Left ventricle myocardium inferior (tissue), 1 donor: ENCODE measurements at regions not wholly inside any gene's neighbourhood (a gene's known extent, or its start where the extent isn't known, plus 50 kb on each side); places are given as distances from the start of the nearest gene placed in this dataset.

Experiments
- DNase-seq: peaks from one replicate; pipeline ENCODE4 v3.0.0-alpha.2; 2020
- H3K27ac ChIP-seq: fragments of 200-600 bp; replicated peaks from 2 replicates; pipeline ENCODE4 v1.8.0; 2021
- H3K27me3 ChIP-seq: fragments of 200-600 bp; 2 replicates; pipeline ENCODE4 v1.8.0; 2021; ENCODE audit warnings: low read depth
- H3K36me3 ChIP-seq: fragments of 200-600 bp; 2 replicates; pipeline ENCODE4 v1.8.0; 2021
- H3K4me1 ChIP-seq: fragments of 200-600 bp; 2 replicates; pipeline ENCODE4 v1.8.0; 2021
- H3K4me3 ChIP-seq: fragments of 200-600 bp; 2 replicates; pipeline ENCODE4 v1.8.0; 2021; ENCODE audit warnings: mild to moderate bottlenecking, moderate library complexity
- H3K9me3 ChIP-seq: fragments of 200-600 bp; replicated peaks from 2 replicates; pipeline ENCODE4 v1.8.0; 2021
- CTCF ChIP-seq: fragments of 200-600 bp; IDR thresholded peaks from 2 replicates; pipeline ENCODE4 v1.8.0; 2021; ENCODE audit warnings: antibody characterized with exemption, mild to moderate bottlenecking, borderline replicate concordance
- intact Hi-C: fragments of 100-400 bp; cut with micrococcal nuclease; formaldehyde crosslinking; loops from one replicate; pipeline ENCODE4 v1.11.0; 2022
- donor health status: DM: no; HTN: yes; CAD: no; lungs with severe emphysema.

- Histone ChIP-seq H3K27me3 (peaks cover 31% of the 10 kb centered on the region), H3K9me3 (no peaks in the 10 kb centered on the region), H3K36me3 (no peaks in the 10 kb centered on the region), H3K4me3 (no peak overlapping the region), H3K4me1 (no peaks in the 10 kb centered on the region), H3K27ac (no peak overlapping the region)
- TF ChIP-seq CTCF = no peak
- intact Hi-C loops = no loop called here
- no peak for DNase-seq
Observed at GRCh38 chr18:76643199-76643598, 148.2 kb upstream of the ZNF516 start.

GRCh38 chr18:76640438-76640837 lies 145.4 kb upstream of the ZNF516 start:
- Histone ChIP-seq H3K27ac (no peak overlapping the region), H3K36me3 (no peaks in the 10 kb centered on the region), H3K9me3 (no peaks in the 10 kb centered on the region), H3K4me3 (no peak overlapping the region), H3K27me3 (peaks cover 28% of the 10 kb centered on the region), H3K4me1 (no peaks in the 10 kb centered on the region)
- intact Hi-C loops = no loop called here
- TF ChIP-seq CTCF = no peak
- no peak for DNase-seq

GRCh38 chr18:76634564-76634963 lies 139.5 kb upstream of the ZNF516 start:
- H3K4me3 ChIP-seq = no peak overlapping the region
- H3K36me3 ChIP-seq = no peaks in the 10 kb centered on the region
- no peaks in the 10 kb centered on the region for H3K9me3 ChIP-seq
- H3K4me1 ChIP-seq = no peaks in the 10 kb centered on the region
- no peak overlapping the region for H3K27ac ChIP-seq
- DNase-seq = no peak
- no peak for TF ChIP-seq CTCF
- intact Hi-C loops = no loop called here
- H3K27me3 ChIP-seq = peaks cover 20% of the 10 kb centered on the region

GRCh38 chr18:76633588-76634269 lies 138.7 kb upstream of the ZNF516 start:
- no peak overlapping the region for H3K27ac ChIP-seq
- intact Hi-C loops = no loop called here
- peaks cover 13% of the 10 kb centered on the region for H3K27me3 ChIP-seq
- no peaks in the 10 kb centered on the region for H3K9me3 ChIP-seq
- H3K4me1 ChIP-seq = no peaks in the 10 kb centered on the region
- no peak for TF ChIP-seq CTCF
- no peak overlapping the region for H3K4me3 ChIP-seq
- H3K36me3 ChIP-seq = no peaks in the 10 kb centered on the region
- no peak for DNase-seq

- no peak overlapping the region for H3K4me3 ChIP-seq
- DNase-seq = no peak
- peaks cover 13% of the 10 kb centered on the region for H3K9me3 ChIP-seq
- peaks cover 21% of the 10 kb centered on the region for H3K27me3 ChIP-seq
- no peaks in the 10 kb centered on the region for H3K4me1 ChIP-seq
- intact Hi-C loops = loop anchor here (10.0 kb wide), 1 partner anchor 223 kb away; no protein-coding TSS in a partner anchor
- TF ChIP-seq CTCF = no peak
- H3K27ac ChIP-seq = no peak overlapping the region
- no peaks in the 10 kb centered on the region for H3K36me3 ChIP-seq
Observed at GRCh38 chr18:76627444-76627843, 132.4 kb upstream of the ZNF516 start.
